Muscle layer of colon (tissue), 2 donors: ENCODE measurements at regions not wholly inside any gene's neighbourhood (a gene's known extent, or its start where the extent isn't known, plus 50 kb on each side); places are given as distances from the start of the nearest gene placed in this dataset.
"Not testable (repeated sequence)": the region's sequence is repeated elsewhere in the genome, so short reads cannot be mapped to it uniquely, and the experiment has no call there.

Experiments
- H3K27ac ChIP-seq: one replicate; pipeline ENCODE4 v1.7.0; 2013; ENCODE audit warnings: low read depth, mild to moderate bottlenecking, low read length, moderate library complexity
- H3K27me3 ChIP-seq, 2 donors: one replicate each; pipeline ENCODE4 v1.7.0; 2013; ENCODE audit warnings: low read length in 2 of 2, mild to moderate bottlenecking in 2 of 2; ENCODE audit not compliant: insufficient read depth in 2 of 2, control insufficient read depth in 1 of 2
- H3K36me3 ChIP-seq: one replicate; pipeline ENCODE4 v1.7.0; 2013; ENCODE audit warnings: mild to moderate bottlenecking, low read length; ENCODE audit not compliant: insufficient read depth
- H3K4me1 ChIP-seq: one replicate; pipeline ENCODE4 v1.7.0; 2013; ENCODE audit warnings: mild to moderate bottlenecking, low read length; ENCODE audit not compliant: insufficient read depth
- H3K4me3 ChIP-seq, 2 donors: one replicate each; pipeline ENCODE4 v1.7.0; 2013; ENCODE audit warnings: low read length in 2 of 2, low read depth in 1 of 2, mild to moderate bottlenecking in 1 of 2, moderate library complexity in 1 of 2
- H3K9ac ChIP-seq: one replicate; pipeline ENCODE4 v1.7.0; 2013; ENCODE audit warnings: low read length
- H3K9me3 ChIP-seq: one replicate; pipeline ENCODE4 v1.7.0; 2013; ENCODE audit warnings: mild to moderate bottlenecking, low read length
- donor health status: abdominal sarcoma.
- donor health status: Adenocarcinoma of cecum.

- H3K27ac ChIP-seq, H3K9ac ChIP-seq, H3K9me3 ChIP-seq, H3K4me3 ChIP-seq, H3K27me3 ChIP-seq, H3K36me3 ChIP-seq, H3K4me1 ChIP-seq: not testable (repeated sequence)
These were observed 217.8 kb upstream of the EPHA7 start for GRCh38 chr6:93636987-93637664.

- no peaks in the 10 kb centered on the region for H3K36me3 ChIP-seq
- H3K4me3 ChIP-seq, result no peak overlapping the region
- no peaks in the 10 kb centered on the region for H3K9me3 ChIP-seq
- H3K9ac ChIP-seq, result no peak overlapping the region
- no peaks in the 10 kb centered on the region for H3K4me1 ChIP-seq
- H3K27me3 ChIP-seq, result no peaks in the 10 kb centered on the region
- H3K27ac ChIP-seq, result no peak overlapping the region
These were observed 205.0 kb upstream of the EPHA7 start for GRCh38 chr6:93624408-93624807.

- H3K9me3 ChIP-seq, result no peaks in the 10 kb centered on the region
- no peak overlapping the region for H3K9ac ChIP-seq
- H3K4me1 ChIP-seq, result no peaks in the 10 kb centered on the region
- H3K27me3 ChIP-seq, result no peaks in the 10 kb centered on the region
- no peak overlapping the region for H3K27ac ChIP-seq
- no peak overlapping the region for H3K4me3 ChIP-seq
- no peaks in the 10 kb centered on the region for H3K36me3 ChIP-seq
These were observed 202.1 kb upstream of the EPHA7 start for GRCh38 chr6:93621442-93621841.

GRCh38 chr6:93604951-93605350 is 185.6 kb upstream of the EPHA7 start:
- Histone ChIP-seq H3K27ac (no peak overlapping the region), H3K36me3 (no peaks in the 10 kb centered on the region), H3K9ac (no peak overlapping the region), H3K4me1 (no peaks in the 10 kb centered on the region), H3K27me3 (no peaks in the 10 kb centered on the region), H3K9me3 (no peaks in the 10 kb centered on the region), H3K4me3 (no peak overlapping the region)

- H3K9me3 ChIP-seq, result no peaks in the 10 kb centered on the region
- H3K9ac ChIP-seq, result no peak overlapping the region
- no peaks in the 10 kb centered on the region for H3K4me1 ChIP-seq
- H3K36me3 ChIP-seq, result no peaks in the 10 kb centered on the region
- H3K4me3 ChIP-seq, result no peak overlapping the region
- no peaks in the 10 kb centered on the region for H3K27me3 ChIP-seq
- H3K27ac ChIP-seq, result no peak overlapping the region
These were observed 173.1 kb upstream of the EPHA7 start for GRCh38 chr6:93592417-93592816.

- Histone ChIP-seq H3K9me3 (no peaks in the 10 kb centered on the region), H3K36me3 (no peaks in the 10 kb centered on the region), H3K9ac (no peak overlapping the region), H3K27ac (no peak overlapping the region), H3K4me1 (no peaks in the 10 kb centered on the region), H3K4me3 (no peak overlapping the region), H3K27me3 (no peaks in the 10 kb centered on the region)
These were observed 166.9 kb upstream of the EPHA7 start for GRCh38 chr6:93586306-93586705.

- no peak overlapping the region for H3K4me3 ChIP-seq
- H3K9me3 ChIP-seq, result no peaks in the 10 kb centered on the region
- H3K4me1 ChIP-seq, result no peaks in the 10 kb centered on the region
- H3K27ac ChIP-seq, result no peak overlapping the region
- H3K9ac ChIP-seq, result no peak overlapping the region
- no peaks in the 10 kb centered on the region for H3K36me3 ChIP-seq
- no peaks in the 10 kb centered on the region for H3K27me3 ChIP-seq
These were observed 164.9 kb upstream of the EPHA7 start for GRCh38 chr6:93584300-93584699.

GRCh38 chr6:93581371-93581770 is 162.0 kb upstream of the EPHA7 start:
- H3K27me3 ChIP-seq, result no peaks in the 10 kb centered on the region
- H3K9ac ChIP-seq, result no peak overlapping the region
- H3K9me3 ChIP-seq, result no peaks in the 10 kb centered on the region
- H3K27ac ChIP-seq, result no peak overlapping the region
- H3K4me1 ChIP-seq, result no peaks in the 10 kb centered on the region
- no peak overlapping the region for H3K4me3 ChIP-seq
- H3K36me3 ChIP-seq, result no peaks in the 10 kb centered on the region

GRCh38 chr6:93580446-93580845 is 161.1 kb upstream of the EPHA7 start:
- Histone ChIP-seq H3K4me3 (no peak overlapping the region), H3K36me3 (no peaks in the 10 kb centered on the region), H3K9me3 (no peaks in the 10 kb centered on the region), H3K9ac (no peak overlapping the region), H3K27ac (no peak overlapping the region), H3K4me1 (peaks cover 6% of the 10 kb centered on the region), H3K27me3 (no peaks in the 10 kb centered on the region)

- no peak overlapping the region for H3K27ac ChIP-seq
- no peaks in the 10 kb centered on the region for H3K9me3 ChIP-seq
- H3K27me3 ChIP-seq, result no peaks in the 10 kb centered on the region
- no peak overlapping the region for H3K9ac ChIP-seq
- peaks cover 20% of the 10 kb centered on the region for H3K4me1 ChIP-seq
- no peak overlapping the region for H3K4me3 ChIP-seq
- H3K36me3 ChIP-seq, result no peaks in the 10 kb centered on the region
These were observed 156.3 kb upstream of the EPHA7 start for GRCh38 chr6:93575495-93576267.

GRCh38 chr6:93574299-93574698 is 154.9 kb upstream of the EPHA7 start:
- H3K36me3 ChIP-seq, result no peaks in the 10 kb centered on the region
- H3K4me1 ChIP-seq, result peaks cover 26% of the 10 kb centered on the region
- no peak overlapping the region for H3K4me3 ChIP-seq
- H3K9me3 ChIP-seq, result no peaks in the 10 kb centered on the region
- H3K27me3 ChIP-seq, result no peaks in the 10 kb centered on the region
- H3K9ac ChIP-seq, result no peak overlapping the region
- H3K27ac ChIP-seq, result no peak overlapping the region

- H3K9ac ChIP-seq, result no peak overlapping the region
- H3K9me3 ChIP-seq, result no peaks in the 10 kb centered on the region
- no peaks in the 10 kb centered on the region for H3K36me3 ChIP-seq
- no peak overlapping the region for H3K4me3 ChIP-seq
- no peaks in the 10 kb centered on the region for H3K27me3 ChIP-seq
- no peak overlapping the region for H3K27ac ChIP-seq
- H3K4me1 ChIP-seq, result peaks cover 49% of the 10 kb centered on the region
These were observed 152.0 kb upstream of the EPHA7 start for GRCh38 chr6:93571346-93571745.
